ENCODE measurements at regions not wholly inside any gene's neighbourhood (a gene's known extent, or its start where the extent isn't known, plus 50 kb on each side); places are given as distances from the start of the nearest gene placed in this dataset.

- 69 to 85% (median 75%) methylated on average over 2 of the region's 2 CpGs for WGBS, 4 donors
- ATAC-seq (no peak), DNase-seq (no peak)
- Histone ChIP-seq H3K27me3 (no peaks in the 10 kb centered on the region), H3K4me1 (no peaks in the 10 kb centered on the region), H3K4me3 (no peak overlapping the region), H3K27ac (no peak overlapping the region), H3K36me3 (no peaks in the 10 kb centered on the region), H3K9me3 (no peaks in the 10 kb centered on the region)
- intact Hi-C loops (cut with DNase I) = no loop called here
- no peak for TF ChIP-seq POLR2A (IDR thresholded peaks at IDR 0.05)
- TF ChIP-seq, protein P1, sequence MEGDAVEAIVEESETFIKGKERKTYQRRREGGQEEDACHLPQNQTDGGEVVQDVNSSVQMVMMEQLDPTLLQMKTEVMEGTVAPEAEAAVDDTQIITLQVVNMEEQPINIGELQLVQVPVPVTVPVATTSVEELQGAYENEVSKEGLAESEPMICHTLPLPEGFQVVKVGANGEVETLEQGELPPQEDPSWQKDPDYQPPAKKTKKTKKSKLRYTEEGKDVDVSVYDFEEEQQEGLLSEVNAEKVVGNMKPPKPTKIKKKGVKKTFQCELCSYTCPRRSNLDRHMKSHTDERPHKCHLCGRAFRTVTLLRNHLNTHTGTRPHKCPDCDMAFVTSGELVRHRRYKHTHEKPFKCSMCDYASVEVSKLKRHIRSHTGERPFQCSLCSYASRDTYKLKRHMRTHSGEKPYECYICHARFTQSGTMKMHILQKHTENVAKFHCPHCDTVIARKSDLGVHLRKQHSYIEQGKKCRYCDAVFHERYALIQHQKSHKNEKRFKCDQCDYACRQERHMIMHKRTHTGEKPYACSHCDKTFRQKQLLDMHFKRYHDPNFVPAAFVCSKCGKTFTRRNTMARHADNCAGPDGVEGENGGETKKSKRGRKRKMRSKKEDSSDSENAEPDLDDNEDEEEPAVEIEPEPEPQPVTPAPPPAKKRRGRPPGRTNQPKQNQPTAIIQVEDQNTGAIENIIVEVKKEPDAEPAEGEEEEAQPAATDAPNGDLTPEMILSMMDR (IDR thresholded peaks at IDR 0.05) = no peak
Observed at GRCh38 chrX:82127228-82128123, 925.6 kb downstream of the SH3BGRL start.

GRCh38 chrX:82134378-82134777 lies 932.5 kb downstream of the SH3BGRL start:
- H3K27ac ChIP-seq = no peak overlapping the region
- H3K9me3 ChIP-seq = peaks cover 0 to 6% (median 0%) of the 10 kb centered on the region in 12 donors
- no peaks in the 10 kb centered on the region for H3K27me3 ChIP-seq
- DNase-seq (no peak), ATAC-seq (no peak)
- TF ChIP-seq POLR2A (IDR thresholded peaks at IDR 0.05) = no peak
- TF ChIP-seq, protein P1 (IDR thresholded peaks at IDR 0.05) = no peak
- no peak overlapping the region for H3K4me3 ChIP-seq
- intact Hi-C loops (cut with DNase I) = no loop called here
- H3K4me1 ChIP-seq = no peaks in the 10 kb centered on the region
- H3K36me3 ChIP-seq = no peaks in the 10 kb centered on the region

- Histone ChIP-seq H3K27ac (no peak overlapping the region), H3K36me3 (no peaks in the 10 kb centered on the region), H3K4me3 (no peak overlapping the region), H3K9me3 (no peaks in the 10 kb centered on the region), H3K4me1 (no peaks in the 10 kb centered on the region), H3K27me3 (no peaks in the 10 kb centered on the region)
- ATAC-seq = no peak
- 43 to 62% (median 50%) methylated on average over 1 of the region's 1 CpG for WGBS, 4 donors
- intact Hi-C loops (cut with DNase I) = no loop called here
- TF ChIP-seq, protein P1 (IDR thresholded peaks at IDR 0.05) = no peak
- no peak for TF ChIP-seq POLR2A (IDR thresholded peaks at IDR 0.05)
- no peak for DNase-seq
Observed at GRCh38 chrX:82141942-82142341, 940.0 kb downstream of the SH3BGRL start.

- 68 to 82% (median 75%) methylated on average over 2 of the region's 2 CpGs for WGBS, 4 donors
- Histone ChIP-seq H3K9me3 (peaks cover 0 to 17% (median 0%) of the 10 kb centered on the region in 12 donors), H3K27me3 (no peaks in the 10 kb centered on the region), H3K27ac (no peak overlapping the region), H3K36me3 (no peaks in the 10 kb centered on the region), H3K4me3 (no peak overlapping the region), H3K4me1 (no peaks in the 10 kb centered on the region)
- no peak for ATAC-seq
- TF ChIP-seq, protein P1 (IDR thresholded peaks at IDR 0.05) = no peak
- no peak for TF ChIP-seq POLR2A (IDR thresholded peaks at IDR 0.05)
- DNase-seq = no peak
- intact Hi-C loops (cut with DNase I) = no loop called here
Observed at GRCh38 chrX:82161195-82161594, 959.3 kb downstream of the SH3BGRL start.
